Nephron progenitor cell (in vitro differentiated cells): ENCODE measurements at regions not wholly inside any gene's neighbourhood (a gene's known extent, or its start where the extent isn't known, plus 50 kb on each side); places are given as distances from the start of the nearest gene placed in this dataset.

Source experiments
- DNase-seq: peaks from one replicate; pipeline ENCODE4 v3.0.0; 2021
- H3K27ac Mint-ChIP-seq: 2 replicates; pipeline ENCODE4 v1.8.0; 2021; ENCODE audit warnings: mild to moderate bottlenecking, moderate library complexity, mixed read lengths
- H3K27me3 Mint-ChIP-seq: 2 replicates; pipeline ENCODE4 v1.8.0; 2021; ENCODE audit warnings: mild to moderate bottlenecking, low read depth, mixed read lengths; ENCODE audit not compliant: poor library complexity
- H3K36me3 Mint-ChIP-seq: 2 replicates; pipeline ENCODE4 v1.8.0; 2021; ENCODE audit warnings: low read depth, mixed read lengths
- H3K4me1 Mint-ChIP-seq: 2 replicates; pipeline ENCODE4 v1.8.0; 2021; ENCODE audit warnings: mixed read lengths
- H3K4me3 Mint-ChIP-seq: 2 replicates; pipeline ENCODE4 v1.8.0; 2021; ENCODE audit warnings: mild to moderate bottlenecking, moderate library complexity, mixed read lengths
- H3K9me3 Mint-ChIP-seq: 2 replicates; pipeline ENCODE4 v1.8.0; 2021; ENCODE audit warnings: mild to moderate bottlenecking, moderate library complexity, mixed read lengths
- CTCF ChIP-seq: fragments of 200-600 bp; sonication (generic); IDR thresholded peaks from 2 replicates; pipeline ENCODE4 v1.5.0; 2021; ENCODE audit warnings: antibody characterized with exemption

- Mint-ChIP-seq H3K36me3 (no peaks in the 10 kb centered on the region), H3K4me3 (no peak overlapping the region), H3K27me3 (peaks cover 4% of the 10 kb centered on the region), H3K9me3 (no peaks in the 10 kb centered on the region), H3K4me1 (no peaks in the 10 kb centered on the region), H3K27ac (no peak overlapping the region)
- no peak for TF ChIP-seq CTCF
- no peak for DNase-seq
Measured at GRCh38 chr2:153005071-153005730, 286.8 kb downstream of the ARL6IP6 start.

GRCh38 chr2:153004627-153005026 is 286.2 kb downstream of the ARL6IP6 start:
- H3K4me3 Mint-ChIP-seq = no peak overlapping the region
- no peak overlapping the region for H3K27ac Mint-ChIP-seq
- no peaks in the 10 kb centered on the region for H3K9me3 Mint-ChIP-seq
- H3K4me1 Mint-ChIP-seq = no peaks in the 10 kb centered on the region
- H3K36me3 Mint-ChIP-seq = no peaks in the 10 kb centered on the region
- peaks cover 4% of the 10 kb centered on the region for H3K27me3 Mint-ChIP-seq
- no peak for DNase-seq
- no peak for TF ChIP-seq CTCF

DNA sequence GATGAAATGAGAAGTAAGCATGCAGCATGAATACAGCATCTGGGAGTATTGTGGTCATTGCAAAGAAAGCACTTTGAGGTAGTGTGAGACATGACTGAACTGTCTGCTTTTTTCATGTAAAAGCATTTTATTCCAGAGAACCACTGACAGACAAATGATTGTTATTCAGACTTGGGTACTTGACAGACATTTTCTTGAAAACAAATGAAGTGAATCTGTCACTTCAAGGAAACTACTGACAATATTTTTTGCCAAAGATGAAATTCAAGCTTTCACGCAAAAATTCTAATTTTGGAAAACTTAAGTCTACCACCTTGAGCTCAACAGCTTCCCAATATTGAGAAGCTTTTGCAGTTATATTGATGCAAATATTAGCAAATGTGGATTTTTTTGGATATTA is 255.7 kb downstream of the ARL6IP6 start:
- peaks cover 35% of the 10 kb centered on the region for H3K9me3 Mint-ChIP-seq
- H3K27ac Mint-ChIP-seq = no peak overlapping the region
- no peak for TF ChIP-seq CTCF
- peaks cover 4% of the 10 kb centered on the region for H3K27me3 Mint-ChIP-seq
- no peaks in the 10 kb centered on the region for H3K36me3 Mint-ChIP-seq
- no peak for DNase-seq
- H3K4me3 Mint-ChIP-seq = no peak overlapping the region
- H3K4me1 Mint-ChIP-seq = no peaks in the 10 kb centered on the region

DNA sequence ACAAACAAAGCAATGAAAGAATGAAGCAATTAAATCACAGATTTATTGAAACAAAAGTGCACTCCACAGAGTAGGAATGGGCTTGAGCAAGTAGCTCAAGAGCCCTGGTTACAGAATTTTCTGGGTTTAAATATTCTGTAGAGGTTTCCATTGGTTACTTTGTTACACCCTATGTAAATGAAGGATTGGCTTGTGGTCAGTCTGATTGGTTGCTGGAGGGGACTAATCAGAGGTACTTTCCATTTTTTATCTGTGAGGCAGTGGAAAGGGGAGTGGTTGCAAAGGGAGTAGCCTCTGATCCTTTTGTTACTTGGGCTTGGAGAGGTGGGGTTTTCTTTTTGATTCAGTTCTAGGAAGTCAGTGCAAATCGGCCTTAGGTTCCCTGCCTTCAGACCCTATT is 253.3 kb downstream of the ARL6IP6 start:
- TF ChIP-seq CTCF = no peak
- Mint-ChIP-seq H3K27me3 (peaks cover 4% of the 10 kb centered on the region), H3K36me3 (no peaks in the 10 kb centered on the region), H3K27ac (no peak overlapping the region), H3K4me1 (no peaks in the 10 kb centered on the region), H3K9me3 (peaks cover 46% of the 10 kb centered on the region), H3K4me3 (no peak overlapping the region)
- DNase-seq = no peak

- no peak for DNase-seq
- peak overlapping the region; percentile 48 for H3K27ac Mint-ChIP-seq
- H3K4me1 Mint-ChIP-seq = no peaks in the 10 kb centered on the region
- H3K36me3 Mint-ChIP-seq = no peaks in the 10 kb centered on the region
- TF ChIP-seq CTCF = no peak
- H3K4me3 Mint-ChIP-seq = no peak overlapping the region
- peaks cover 4% of the 10 kb centered on the region for H3K27me3 Mint-ChIP-seq
- H3K9me3 Mint-ChIP-seq = no peaks in the 10 kb centered on the region
Measured at GRCh38 chr2:152962446-152962845, 244.0 kb downstream of the ARL6IP6 start.

GRCh38 chr2:152961351-152961750 is 242.9 kb downstream of the ARL6IP6 start:
- no peak for TF ChIP-seq CTCF
- Mint-ChIP-seq H3K27ac (no peak overlapping the region), H3K4me3 (no peak overlapping the region)

More at GRCh38 chr2:152961351-152961750, 242.9 kb downstream of the ARL6IP6 start:
- H3K9me3 Mint-ChIP-seq = no peaks in the 10 kb centered on the region
- H3K27me3 Mint-ChIP-seq = peaks cover 4% of the 10 kb centered on the region
- no peaks in the 10 kb centered on the region for H3K4me1 Mint-ChIP-seq
- H3K36me3 Mint-ChIP-seq = no peaks in the 10 kb centered on the region
- no peak for DNase-seq
